ENCODE measurements at regions not wholly inside any gene's neighbourhood (a gene's known extent, or its start where the extent isn't known, plus 50 kb on each side); places are given as distances from the start of the nearest gene placed in this dataset.

GRCh38 chr14:37695866-37696265 lies 100.4 kb downstream of the TTC6 start:
- TF ChIP-seq CTCF (conservative IDR thresholded peaks at IDR 0.05) = no peak
- no peak overlapping the region for H3K4me3 ChIP-seq (ENCODE audit: low read length)
- peaks cover 3% of the 10 kb centered on the region for H3K4me1 Mint-ChIP-seq
- peaks cover 22% of the 10 kb centered on the region for H3K9me3 Mint-ChIP-seq
- no peak overlapping the region for H3K9ac ChIP-seq (ENCODE audit: extremely low read depth, low read length, poor library complexity, severe bottlenecking)
- H3K27me3 ChIP-seq (ENCODE audit: control insufficient read depth, insufficient read depth, low read length, poor library complexity, severe bottlenecking) = no peaks in the 10 kb centered on the region
- H3K4me3 Mint-ChIP-seq = no peak overlapping the region
- H3K4me1 ChIP-seq (ENCODE audit: control insufficient read depth, insufficient read depth, low read length) = peaks cover 4% of the 10 kb centered on the region
- H3K27ac ChIP-seq (ENCODE audit: low read depth, low read length) = no peak overlapping the region
- H3K36me3 Mint-ChIP-seq (ENCODE audit: low read depth) = no peaks in the 10 kb centered on the region
- DNase-seq = no peak
- 94 to 100% methylated on average over 1 of the region's 1 CpG for WGBS, 2 experiments (ENCODE audit: insufficient coverage in 1 of 2, insufficient read length in 1 of 2)
- H3K27me3 Mint-ChIP-seq (ENCODE audit: insufficient read depth) = peaks cover 3% of the 10 kb centered on the region
- no peaks in the 10 kb centered on the region for H3K9me3 ChIP-seq (ENCODE audit: control insufficient read depth, low read length)
- H3K27ac Mint-ChIP-seq = no peak overlapping the region
- H3K36me3 ChIP-seq (ENCODE audit: control insufficient read depth, insufficient read depth, low read length) = no peaks in the 10 kb centered on the region

- H3K4me3 ChIP-seq (ENCODE audit: low read length) = no peak overlapping the region
- H3K9ac ChIP-seq (ENCODE audit: extremely low read depth, low read length, poor library complexity, severe bottlenecking) = no peak overlapping the region
- H3K9me3 ChIP-seq (ENCODE audit: control insufficient read depth, low read length) = no peaks in the 10 kb centered on the region
- Mint-ChIP-seq H3K9me3 (peaks cover 17% of the 10 kb centered on the region), H3K4me3 (no peak overlapping the region), H3K27me3 (ENCODE audit: insufficient read depth) (no peaks in the 10 kb centered on the region), H3K4me1 (peaks cover 3% of the 10 kb centered on the region), H3K27ac (no peak overlapping the region), H3K36me3 (ENCODE audit: low read depth) (no peaks in the 10 kb centered on the region)
- no peak overlapping the region for H3K27ac ChIP-seq (ENCODE audit: low read depth, low read length)
- H3K36me3 ChIP-seq (ENCODE audit: control insufficient read depth, insufficient read depth, low read length) = no peaks in the 10 kb centered on the region
- peaks cover 4% of the 10 kb centered on the region for H3K4me1 ChIP-seq (ENCODE audit: control insufficient read depth, insufficient read depth, low read length)
- DNase-seq = no peak
- H3K27me3 ChIP-seq (ENCODE audit: control insufficient read depth, insufficient read depth, low read length, poor library complexity, severe bottlenecking) = no peaks in the 10 kb centered on the region
- no peak for TF ChIP-seq CTCF (conservative IDR thresholded peaks at IDR 0.05)
These were observed 102.2 kb downstream of the TTC6 start for GRCh38 chr14:37697489-37698121.

GRCh38 chr14:37698840-37699777 lies 103.7 kb downstream of the TTC6 start:
- Histone ChIP-seq H3K27me3 (ENCODE audit: control insufficient read depth, insufficient read depth, low read length, poor library complexity, severe bottlenecking) (no peaks in the 10 kb centered on the region), H3K4me1 (ENCODE audit: control insufficient read depth, insufficient read depth, low read length) (peaks cover 4% of the 10 kb centered on the region), H3K27ac (ENCODE audit: low read depth, low read length) (no peak overlapping the region), H3K36me3 (ENCODE audit: control insufficient read depth, insufficient read depth, low read length) (no peaks in the 10 kb centered on the region), H3K9ac (ENCODE audit: extremely low read depth, low read length, poor library complexity, severe bottlenecking) (no peak overlapping the region), H3K9me3 (ENCODE audit: control insufficient read depth, low read length) (no peaks in the 10 kb centered on the region), H3K4me3 (ENCODE audit: low read length) (no peak overlapping the region)
- H3K27me3 Mint-ChIP-seq (ENCODE audit: insufficient read depth) = no peaks in the 10 kb centered on the region
- 92 to 100% methylated on average over 4 of the region's 4 CpGs for WGBS, 2 experiments (ENCODE audit: insufficient coverage in 1 of 2, insufficient read length in 1 of 2)
- no peak overlapping the region for H3K4me3 Mint-ChIP-seq
- H3K27ac Mint-ChIP-seq = no peak overlapping the region
- TF ChIP-seq CTCF (conservative IDR thresholded peaks at IDR 0.05) = no peak
- H3K9me3 Mint-ChIP-seq = peaks cover 4% of the 10 kb centered on the region
- no peaks in the 10 kb centered on the region for H3K36me3 Mint-ChIP-seq (ENCODE audit: low read depth)
- no peak for DNase-seq
- H3K4me1 Mint-ChIP-seq = peaks cover 3% of the 10 kb centered on the region
